ENCODE measurements at regions not wholly inside any gene's neighbourhood (a gene's known extent, or its start where the extent isn't known, plus 50 kb on each side); places are given as distances from the start of the nearest gene placed in this dataset.

- no peak overlapping the region for H3K4me3 ChIP-seq (ENCODE audit: low read length)
- intact Hi-C loops (cut with micrococcal nuclease), result no loop called here
- no peak overlapping the region for H3K9ac ChIP-seq (ENCODE audit: low read length)
- no peak overlapping the region for H3K27ac ChIP-seq (ENCODE audit: low read length)
- DNase-seq (no peak), ATAC-seq (no peak)
- no peaks in the 10 kb centered on the region for H3K9me2 ChIP-seq (replicated peaks; ENCODE audit: low read length)
- no peaks in the 10 kb centered on the region for H3K4me1 ChIP-seq (ENCODE audit: insufficient read depth, low read length)
- no peaks in the 10 kb centered on the region for H4K20me1 ChIP-seq (ENCODE audit: low read length)
- no peaks in the 10 kb centered on the region for H3K9me3 ChIP-seq (ENCODE audit: low read length)
- POLR2A ChIA-PET (ENCODE audit: unreplicated experiment), result no interaction called here
- H3F3A ChIP-seq (ENCODE audit: low read length, unreplicated experiment), result no peaks in the 10 kb centered on the region
- BruUV-seq (replicated peaks), result no TSS peak
- H2AFZ ChIP-seq (ENCODE audit: low read length), result no peak overlapping the region
- no peaks in the 10 kb centered on the region for H3K79me2 ChIP-seq (ENCODE audit: low read length)
- H3K4me2 ChIP-seq (ENCODE audit: low read length), result no peak overlapping the region
- no peak for TF ChIP-seq EZH2phosphoT487 (IDR thresholded peaks at IDR 0.05; ENCODE audit: borderline replicate concordance, low read length)
- TF ChIP-seq EZH2 (IDR thresholded peaks at IDR 0.05; ENCODE audit: low read length, unreplicated experiment), result no peak
- TF ChIP-seq, protein P1, sequence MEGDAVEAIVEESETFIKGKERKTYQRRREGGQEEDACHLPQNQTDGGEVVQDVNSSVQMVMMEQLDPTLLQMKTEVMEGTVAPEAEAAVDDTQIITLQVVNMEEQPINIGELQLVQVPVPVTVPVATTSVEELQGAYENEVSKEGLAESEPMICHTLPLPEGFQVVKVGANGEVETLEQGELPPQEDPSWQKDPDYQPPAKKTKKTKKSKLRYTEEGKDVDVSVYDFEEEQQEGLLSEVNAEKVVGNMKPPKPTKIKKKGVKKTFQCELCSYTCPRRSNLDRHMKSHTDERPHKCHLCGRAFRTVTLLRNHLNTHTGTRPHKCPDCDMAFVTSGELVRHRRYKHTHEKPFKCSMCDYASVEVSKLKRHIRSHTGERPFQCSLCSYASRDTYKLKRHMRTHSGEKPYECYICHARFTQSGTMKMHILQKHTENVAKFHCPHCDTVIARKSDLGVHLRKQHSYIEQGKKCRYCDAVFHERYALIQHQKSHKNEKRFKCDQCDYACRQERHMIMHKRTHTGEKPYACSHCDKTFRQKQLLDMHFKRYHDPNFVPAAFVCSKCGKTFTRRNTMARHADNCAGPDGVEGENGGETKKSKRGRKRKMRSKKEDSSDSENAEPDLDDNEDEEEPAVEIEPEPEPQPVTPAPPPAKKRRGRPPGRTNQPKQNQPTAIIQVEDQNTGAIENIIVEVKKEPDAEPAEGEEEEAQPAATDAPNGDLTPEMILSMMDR (conservative IDR thresholded peaks at IDR 0.05; ENCODE audit: low read depth, low read length), result no peak
- no peaks in the 10 kb centered on the region for H3K36me3 ChIP-seq (ENCODE audit: low read depth, low read length)
- no peaks in the 10 kb centered on the region for H3K27me3 ChIP-seq (ENCODE audit: low read length)
- CTCF ChIA-PET, result no interaction called here
Observed at GRCh38 chr1:116252785-116253184, 120.3 kb upstream of the ATP1A1 start.

- TF ChIP-seq EZH2phosphoT487 (IDR thresholded peaks at IDR 0.05; ENCODE audit: borderline replicate concordance, low read length) (no peak), EZH2 (IDR thresholded peaks at IDR 0.05; ENCODE audit: low read length, unreplicated experiment) (no peak)
- TF ChIP-seq, protein P1 (conservative IDR thresholded peaks at IDR 0.05; ENCODE audit: low read depth, low read length), result no peak
- H4K20me1 ChIP-seq (ENCODE audit: low read length), result no peaks in the 10 kb centered on the region
- intact Hi-C loops (cut with micrococcal nuclease), result no loop called here
- H3K36me3 ChIP-seq (ENCODE audit: low read depth, low read length), result no peaks in the 10 kb centered on the region
- no peaks in the 10 kb centered on the region for H3K9me3 ChIP-seq (ENCODE audit: low read length)
- no peaks in the 10 kb centered on the region for H3K9me2 ChIP-seq (replicated peaks; ENCODE audit: low read length)
- H3K4me1 ChIP-seq (ENCODE audit: insufficient read depth, low read length), result no peaks in the 10 kb centered on the region
- ChIA-PET POLR2A (ENCODE audit: unreplicated experiment) (no interaction called here), CTCF (no interaction called here)
- H3K4me2 ChIP-seq (ENCODE audit: low read length), result no peak overlapping the region
- no peak overlapping the region for H3K27ac ChIP-seq (ENCODE audit: low read length)
- H3K4me3 ChIP-seq (ENCODE audit: low read length), result no peak overlapping the region
- no peaks in the 10 kb centered on the region for H3K79me2 ChIP-seq (ENCODE audit: low read length)
- no peak overlapping the region for H3K9ac ChIP-seq (ENCODE audit: low read length)
- no peak overlapping the region for H2AFZ ChIP-seq (ENCODE audit: low read length)
- ATAC-seq (no peak), DNase-seq (no peak)
- no peaks in the 10 kb centered on the region for H3K27me3 ChIP-seq (ENCODE audit: low read length)
- H3F3A ChIP-seq (ENCODE audit: low read length, unreplicated experiment), result no peaks in the 10 kb centered on the region
- BruUV-seq (replicated peaks), result no TSS peak
Observed at GRCh38 chr1:116253566-116254382, 119.3 kb upstream of the ATP1A1 start.

DNA sequence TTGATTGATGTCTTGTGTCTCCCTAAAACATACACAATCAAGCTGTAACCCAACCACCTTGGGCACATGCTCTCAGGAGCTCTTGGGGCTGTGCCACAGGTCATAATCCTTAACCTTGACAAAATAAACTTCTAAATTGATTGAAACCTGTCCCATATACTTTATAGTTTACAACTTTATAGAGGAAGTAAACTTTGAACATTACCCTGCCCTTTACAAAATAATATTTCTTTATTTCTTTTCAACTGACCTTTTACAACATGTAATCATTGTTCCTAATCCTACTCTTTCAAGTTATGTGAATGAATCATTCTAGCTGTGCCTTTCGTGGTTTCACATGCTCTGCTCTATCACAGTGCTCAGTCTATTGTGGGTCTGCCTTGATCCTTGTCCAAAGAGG, 118.3 kb upstream of the ATP1A1 start:
- H3K4me3 ChIP-seq (ENCODE audit: low read length), result no peak overlapping the region
- no peaks in the 10 kb centered on the region; the same call in 1 of the 2 replicates for H3K27me3 ChIP-seq (ENCODE audit: low read length)
- ATAC-seq (no peak), DNase-seq (no peak)
- no peaks in the 10 kb centered on the region for H4K20me1 ChIP-seq (ENCODE audit: low read length)
- CTCF ChIA-PET, result no interaction called here
- H3K4me2 ChIP-seq (ENCODE audit: low read length), result no peak overlapping the region
- H3K4me1 ChIP-seq (ENCODE audit: insufficient read depth, low read length), result no peaks in the 10 kb centered on the region
- no peak overlapping the region for H3K9ac ChIP-seq (ENCODE audit: low read length)
- no TSS peak for BruUV-seq (replicated peaks)
- no peaks in the 10 kb centered on the region for H3F3A ChIP-seq (ENCODE audit: low read length, unreplicated experiment)
- H3K79me2 ChIP-seq (ENCODE audit: low read length), result no peaks in the 10 kb centered on the region
- no peak overlapping the region for H3K27ac ChIP-seq (ENCODE audit: low read length)
- H3K9me2 ChIP-seq (replicated peaks; ENCODE audit: low read length), result no peaks in the 10 kb centered on the region
- H3K9me3 ChIP-seq (ENCODE audit: low read length), result no peaks in the 10 kb centered on the region
- intact Hi-C loops (cut with micrococcal nuclease), result no loop called here
- H3K36me3 ChIP-seq (ENCODE audit: low read depth, low read length), result no peaks in the 10 kb centered on the region
- TF ChIP-seq EZH2phosphoT487 (IDR thresholded peaks at IDR 0.05; ENCODE audit: borderline replicate concordance, low read length), result no peak
- TF ChIP-seq, protein P1 (conservative IDR thresholded peaks at IDR 0.05; ENCODE audit: low read depth, low read length), result no peak
- TF ChIP-seq EZH2 (IDR thresholded peaks at IDR 0.05; ENCODE audit: low read length, unreplicated experiment), result no peak
- POLR2A ChIA-PET (ENCODE audit: unreplicated experiment), result no interaction called here
- H2AFZ ChIP-seq (ENCODE audit: low read length), result no peak overlapping the region

All from PC-3 (cell line).